OCI-LY7 (cell line): ENCODE measurements at regions not wholly inside any gene's neighbourhood (a gene's known extent, or its start where the extent isn't known, plus 50 kb on each side); places are given as distances from the start of the nearest gene placed in this dataset.

Experiments
- CTCF ChIP-seq: fragments of 200-600 bp; sonication (generic); conservative IDR thresholded peaks from 2 replicates; pipeline ENCODE4 v1.5.1; 2014; ENCODE audit warnings: mild to moderate bottlenecking, antibody characterized with exemption, low read length, moderate library complexity, mixed read lengths
- EZH2phosphoT487 ChIP-seq: fragments of 200-600 bp; sonication (generic); IDR thresholded peaks from 2 replicates; pipeline ENCODE4 v1.6.1; 2018; ENCODE audit warnings: low read depth, borderline replicate concordance, mild to moderate bottlenecking, mixed run types, antibody characterized with exemption, low read length, moderate library complexity, mixed read lengths

- TF ChIP-seq CTCF: no peak
- no peak for TF ChIP-seq EZH2phosphoT487
Observed at GRCh38 chr3:43816372-43816771, 125.6 kb downstream of the ABHD5 start.
